ENCODE measurements at regions not wholly inside any gene's neighbourhood (a gene's known extent, or its start where the extent isn't known, plus 50 kb on each side); places are given as distances from the start of the nearest gene placed in this dataset.

- TF ChIP-seq SIN3A (IDR thresholded peaks at IDR 0.05; ENCODE audit: borderline replicate concordance, insufficient read depth, low read length) (no peak), FOXP2 (optimal IDR thresholded peaks at IDR 0.05; ENCODE audit: borderline replicate concordance, extremely low read depth, extremely low read length, insufficient read depth) (no peak), POLR2AphosphoS5 (IDR thresholded peaks at IDR 0.05; ENCODE audit: low read depth, low read length) (no peak), TAF1 (IDR thresholded peaks at IDR 0.05; ENCODE audit: borderline replicate concordance, insufficient read depth, low read length) (no peak)
- TF ChIP-seq, protein P1, sequence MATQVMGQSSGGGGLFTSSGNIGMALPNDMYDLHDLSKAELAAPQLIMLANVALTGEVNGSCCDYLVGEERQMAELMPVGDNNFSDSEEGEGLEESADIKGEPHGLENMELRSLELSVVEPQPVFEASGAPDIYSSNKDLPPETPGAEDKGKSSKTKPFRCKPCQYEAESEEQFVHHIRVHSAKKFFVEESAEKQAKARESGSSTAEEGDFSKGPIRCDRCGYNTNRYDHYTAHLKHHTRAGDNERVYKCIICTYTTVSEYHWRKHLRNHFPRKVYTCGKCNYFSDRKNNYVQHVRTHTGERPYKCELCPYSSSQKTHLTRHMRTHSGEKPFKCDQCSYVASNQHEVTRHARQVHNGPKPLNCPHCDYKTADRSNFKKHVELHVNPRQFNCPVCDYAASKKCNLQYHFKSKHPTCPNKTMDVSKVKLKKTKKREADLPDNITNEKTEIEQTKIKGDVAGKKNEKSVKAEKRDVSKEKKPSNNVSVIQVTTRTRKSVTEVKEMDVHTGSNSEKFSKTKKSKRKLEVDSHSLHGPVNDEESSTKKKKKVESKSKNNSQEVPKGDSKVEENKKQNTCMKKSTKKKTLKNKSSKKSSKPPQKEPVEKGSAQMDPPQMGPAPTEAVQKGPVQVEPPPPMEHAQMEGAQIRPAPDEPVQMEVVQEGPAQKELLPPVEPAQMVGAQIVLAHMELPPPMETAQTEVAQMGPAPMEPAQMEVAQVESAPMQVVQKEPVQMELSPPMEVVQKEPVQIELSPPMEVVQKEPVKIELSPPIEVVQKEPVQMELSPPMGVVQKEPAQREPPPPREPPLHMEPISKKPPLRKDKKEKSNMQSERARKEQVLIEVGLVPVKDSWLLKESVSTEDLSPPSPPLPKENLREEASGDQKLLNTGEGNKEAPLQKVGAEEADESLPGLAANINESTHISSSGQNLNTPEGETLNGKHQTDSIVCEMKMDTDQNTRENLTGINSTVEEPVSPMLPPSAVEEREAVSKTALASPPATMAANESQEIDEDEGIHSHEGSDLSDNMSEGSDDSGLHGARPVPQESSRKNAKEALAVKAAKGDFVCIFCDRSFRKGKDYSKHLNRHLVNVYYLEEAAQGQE (IDR thresholded peaks at IDR 0.05; ENCODE audit: insufficient read depth in 1 of 2, low read depth in 2 of 2, low read length in 2 of 2), result no peak
These were observed 476.1 kb upstream of the SOX11 start for GRCh38 chr2:5215989-5216607.
